ENCODE measurements at regions not wholly inside any gene's neighbourhood (a gene's known extent, or its start where the extent isn't known, plus 50 kb on each side); places are given as distances from the start of the nearest gene placed in this dataset.

DNA sequence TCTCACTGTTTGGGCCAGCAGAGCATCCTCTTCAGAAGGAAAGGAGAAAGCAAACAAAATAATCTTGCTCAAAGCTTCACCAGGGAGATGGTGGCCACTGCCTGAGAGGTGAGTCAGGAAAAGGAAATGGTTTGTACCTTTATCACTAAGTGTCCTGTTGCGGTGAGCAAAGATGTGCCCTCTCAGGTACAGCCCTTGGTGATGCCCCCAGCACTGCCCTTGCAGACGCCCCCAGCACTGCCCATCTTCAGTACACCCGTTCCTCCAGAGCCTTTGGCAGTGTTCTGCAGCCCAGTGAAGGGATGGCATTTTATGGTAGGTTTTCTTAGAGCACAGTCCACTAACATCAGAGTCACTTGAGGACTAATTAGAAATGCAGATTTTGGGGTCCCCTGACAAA, 92.3 kb downstream of the ZNF621 start:
- no peaks in the 10 kb centered on the region for H3K27me3 ChIP-seq
- no peak overlapping the region for H3K4me3 ChIP-seq
- DNase-seq (ENCODE audit: low read depth in 1 of 2, low spot score in 1 of 2): no peak
- no peaks in the 10 kb centered on the region for H3K9me3 ChIP-seq (ENCODE audit: low read depth)
- TF ChIP-seq, protein P1, sequence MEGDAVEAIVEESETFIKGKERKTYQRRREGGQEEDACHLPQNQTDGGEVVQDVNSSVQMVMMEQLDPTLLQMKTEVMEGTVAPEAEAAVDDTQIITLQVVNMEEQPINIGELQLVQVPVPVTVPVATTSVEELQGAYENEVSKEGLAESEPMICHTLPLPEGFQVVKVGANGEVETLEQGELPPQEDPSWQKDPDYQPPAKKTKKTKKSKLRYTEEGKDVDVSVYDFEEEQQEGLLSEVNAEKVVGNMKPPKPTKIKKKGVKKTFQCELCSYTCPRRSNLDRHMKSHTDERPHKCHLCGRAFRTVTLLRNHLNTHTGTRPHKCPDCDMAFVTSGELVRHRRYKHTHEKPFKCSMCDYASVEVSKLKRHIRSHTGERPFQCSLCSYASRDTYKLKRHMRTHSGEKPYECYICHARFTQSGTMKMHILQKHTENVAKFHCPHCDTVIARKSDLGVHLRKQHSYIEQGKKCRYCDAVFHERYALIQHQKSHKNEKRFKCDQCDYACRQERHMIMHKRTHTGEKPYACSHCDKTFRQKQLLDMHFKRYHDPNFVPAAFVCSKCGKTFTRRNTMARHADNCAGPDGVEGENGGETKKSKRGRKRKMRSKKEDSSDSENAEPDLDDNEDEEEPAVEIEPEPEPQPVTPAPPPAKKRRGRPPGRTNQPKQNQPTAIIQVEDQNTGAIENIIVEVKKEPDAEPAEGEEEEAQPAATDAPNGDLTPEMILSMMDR (IDR thresholded peaks at IDR 0.05; ENCODE audit: low read depth, low read length): no peak
- no peak overlapping the region for H3K27ac ChIP-seq
- H3K36me3 ChIP-seq: no peaks in the 10 kb centered on the region
- H3K4me1 ChIP-seq (ENCODE audit: low read depth): peaks cover 18% of the 10 kb centered on the region

DNA sequence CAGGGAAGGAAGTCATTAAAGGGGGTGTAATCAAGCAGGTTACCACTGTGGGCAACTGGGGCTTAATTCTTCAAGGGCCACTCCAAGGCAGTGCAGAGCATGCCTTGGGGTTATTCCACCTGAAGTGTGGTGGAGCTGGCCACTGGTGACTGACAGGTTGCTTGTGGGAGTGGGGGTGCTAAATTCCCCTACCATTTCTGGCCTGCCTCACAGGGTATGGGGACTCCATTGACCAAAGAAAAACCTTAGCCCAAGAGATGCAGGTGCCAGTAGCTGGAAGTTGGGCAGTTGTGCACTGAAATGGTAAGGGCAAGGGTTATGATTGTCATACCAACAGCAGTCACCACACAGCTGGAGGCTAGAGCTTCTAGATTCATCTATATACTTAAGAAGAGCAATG, 93.4 kb downstream of the ZNF621 start:
- Histone ChIP-seq H3K4me3 (no peak overlapping the region), H3K9me3 (ENCODE audit: low read depth) (no peaks in the 10 kb centered on the region), H3K4me1 (ENCODE audit: low read depth) (peaks cover 18% of the 10 kb centered on the region), H3K27ac (no peak overlapping the region), H3K27me3 (no peaks in the 10 kb centered on the region), H3K36me3 (no peaks in the 10 kb centered on the region)
- TF ChIP-seq, protein P1 (IDR thresholded peaks at IDR 0.05; ENCODE audit: low read depth, low read length): no peak
- DNase-seq (ENCODE audit: low read depth in 1 of 2, low spot score in 1 of 2): no peak

DNA sequence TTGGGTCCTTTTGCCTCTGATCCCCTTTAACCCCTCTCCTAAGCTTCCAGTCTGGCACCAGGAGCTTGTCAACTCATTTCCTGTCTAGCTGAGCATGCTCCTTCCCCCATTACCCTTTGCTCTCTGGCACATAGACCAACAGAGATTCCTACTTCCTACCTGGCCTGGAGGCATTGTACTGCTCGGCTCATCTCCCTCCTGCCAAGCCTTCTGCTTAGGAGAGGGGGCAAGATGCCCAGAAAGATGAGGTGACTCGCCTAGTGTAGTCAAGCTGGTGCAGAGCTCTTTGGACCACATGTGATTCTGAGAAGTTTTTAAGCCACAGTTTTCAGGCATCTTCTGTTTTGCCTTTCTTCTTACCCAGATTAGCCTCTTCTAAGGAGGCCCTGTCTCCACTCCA, 95.4 kb downstream of the ZNF621 start:
- DNase-seq (ENCODE audit: low read depth in 1 of 2, low spot score in 1 of 2): no peak
- Histone ChIP-seq H3K27ac (no peak overlapping the region), H3K27me3 (no peaks in the 10 kb centered on the region), H3K4me3 (no peak overlapping the region), H3K9me3 (ENCODE audit: low read depth) (no peaks in the 10 kb centered on the region), H3K4me1 (ENCODE audit: low read depth) (peaks cover 17% of the 10 kb centered on the region), H3K36me3 (no peaks in the 10 kb centered on the region)
- TF ChIP-seq, protein P1 (IDR thresholded peaks at IDR 0.05; ENCODE audit: low read depth, low read length): no peak

DNA sequence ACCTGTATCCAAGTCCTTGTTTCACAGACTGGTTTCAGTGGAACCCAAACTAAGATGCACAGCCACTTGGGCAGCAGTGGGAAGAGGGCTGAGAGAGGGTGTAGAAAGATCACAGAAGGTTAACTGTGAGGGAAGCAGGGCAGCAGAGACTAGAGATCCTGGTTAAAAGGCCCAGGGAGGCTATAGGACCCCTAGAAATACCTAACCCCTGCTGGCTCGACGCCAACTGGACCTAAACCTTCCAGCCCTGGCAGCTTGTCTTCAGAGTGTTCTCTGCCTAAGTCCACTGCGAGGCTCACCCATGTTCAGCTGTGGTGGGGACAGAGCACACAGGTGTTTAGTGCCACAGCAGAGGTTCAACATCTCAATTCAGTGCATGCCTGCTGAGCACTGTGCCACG, 96.5 kb downstream of the ZNF621 start:
- TF ChIP-seq, protein P1 (IDR thresholded peaks at IDR 0.05; ENCODE audit: low read depth, low read length): no peak
- Histone ChIP-seq H3K4me3 (no peak overlapping the region), H3K9me3 (ENCODE audit: low read depth) (no peaks in the 10 kb centered on the region), H3K36me3 (no peaks in the 10 kb centered on the region), H3K27me3 (no peaks in the 10 kb centered on the region), H3K27ac (no peak overlapping the region), H3K4me1 (ENCODE audit: low read depth) (peaks cover 6% of the 10 kb centered on the region)
- no peak for DNase-seq (ENCODE audit: low read depth in 1 of 2, low spot score in 1 of 2)

DNA sequence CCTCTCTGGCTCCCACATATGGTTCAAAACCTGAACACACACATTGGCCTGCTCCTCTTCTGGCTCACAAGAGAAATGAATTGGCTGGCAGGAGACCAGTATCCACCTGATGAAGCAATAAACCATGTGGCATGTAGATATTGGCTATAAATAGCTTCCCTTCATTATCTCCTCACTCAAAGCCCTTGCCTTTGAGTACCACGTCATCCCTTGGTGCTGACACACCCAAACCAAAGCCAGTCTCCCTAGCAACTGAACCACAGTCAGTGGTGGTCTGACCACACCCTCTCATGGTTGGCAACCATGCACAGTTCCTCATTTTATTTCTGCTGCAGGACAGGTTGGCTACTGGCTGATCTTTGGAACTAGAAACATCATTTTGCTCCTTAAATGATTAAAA, 98.8 kb downstream of the ZNF621 start:
- no peaks in the 10 kb centered on the region for H3K9me3 ChIP-seq (ENCODE audit: low read depth)
- no peaks in the 10 kb centered on the region for H3K27me3 ChIP-seq
- no peak overlapping the region for H3K4me3 ChIP-seq
- no peak for DNase-seq (ENCODE audit: low read depth in 1 of 2, low spot score in 1 of 2)
- no peak overlapping the region for H3K27ac ChIP-seq
- no peaks in the 10 kb centered on the region for H3K4me1 ChIP-seq (ENCODE audit: low read depth)
- TF ChIP-seq, protein P1 (IDR thresholded peaks at IDR 0.05; ENCODE audit: low read depth, low read length): no peak
- no peaks in the 10 kb centered on the region for H3K36me3 ChIP-seq

DNA sequence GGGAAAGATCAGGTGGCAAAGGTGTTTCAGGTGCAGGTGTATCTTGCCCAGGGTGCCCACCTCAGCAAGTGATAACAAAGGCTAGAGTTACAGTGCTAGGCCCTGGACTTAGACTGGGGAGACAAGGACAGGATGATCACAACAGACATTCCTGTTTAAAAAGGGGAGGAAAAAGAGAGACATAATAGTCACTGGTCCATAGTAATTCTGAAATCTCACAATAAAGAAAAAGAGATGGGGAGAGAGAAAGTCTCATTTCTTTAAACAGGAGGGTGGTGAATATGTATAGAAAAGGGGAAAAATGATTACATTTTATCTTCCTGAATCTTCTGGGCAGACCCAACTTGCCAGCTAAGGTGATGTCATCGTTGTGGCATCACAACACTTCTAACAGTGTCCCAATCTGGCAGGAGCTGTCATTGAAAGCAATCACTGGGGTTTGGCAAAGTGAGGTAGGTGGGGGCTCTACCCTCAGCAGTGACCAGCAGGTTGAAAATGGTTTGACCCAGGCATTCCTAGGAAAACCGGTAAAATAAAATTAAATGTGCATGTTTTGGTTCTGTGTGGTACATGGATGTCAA, 99.5 kb downstream of the ZNF621 start:
- Histone ChIP-seq H3K4me1 (ENCODE audit: low read depth) (no peaks in the 10 kb centered on the region), H3K27me3 (no peaks in the 10 kb centered on the region), H3K36me3 (no peaks in the 10 kb centered on the region), H3K27ac (no peak overlapping the region), H3K9me3 (ENCODE audit: low read depth) (no peaks in the 10 kb centered on the region), H3K4me3 (no peak overlapping the region)
- no peak for DNase-seq (ENCODE audit: low read depth in 1 of 2, low spot score in 1 of 2)
- TF ChIP-seq, protein P1 (IDR thresholded peaks at IDR 0.05; ENCODE audit: low read depth, low read length): no peak
